ENCODE measurements at regions not wholly inside any gene's neighbourhood (a gene's known extent, or its start where the extent isn't known, plus 50 kb on each side); places are given as distances from the start of the nearest gene placed in this dataset.

DNA sequence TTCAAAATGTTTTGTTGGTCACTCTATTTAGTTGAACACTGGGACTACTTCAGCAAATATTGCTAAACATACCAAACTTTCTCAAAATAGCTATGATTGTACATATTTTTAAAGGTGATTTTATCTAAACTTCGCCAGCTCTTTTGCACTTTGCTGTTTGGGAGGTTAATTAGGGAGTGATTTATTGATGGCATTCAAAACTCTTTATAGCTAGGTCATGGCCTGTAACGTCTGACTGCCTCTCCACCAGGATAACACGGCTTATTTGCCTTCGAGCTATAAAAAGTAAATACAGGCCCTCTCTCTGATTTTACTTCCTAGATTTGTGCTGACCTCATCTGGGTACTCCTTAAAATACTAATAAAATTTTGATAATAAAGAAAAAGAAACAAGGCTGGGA, 931.9 kb downstream of the DCDC2C start:
- in situ Hi-C loops (cut with MboI; ENCODE audit: low pct_unique_long_range_greater_than_20kb, low sequenced_read_pairs, unreplicated experiment) = no loop called here
- TF ChIP-seq, protein P1, sequence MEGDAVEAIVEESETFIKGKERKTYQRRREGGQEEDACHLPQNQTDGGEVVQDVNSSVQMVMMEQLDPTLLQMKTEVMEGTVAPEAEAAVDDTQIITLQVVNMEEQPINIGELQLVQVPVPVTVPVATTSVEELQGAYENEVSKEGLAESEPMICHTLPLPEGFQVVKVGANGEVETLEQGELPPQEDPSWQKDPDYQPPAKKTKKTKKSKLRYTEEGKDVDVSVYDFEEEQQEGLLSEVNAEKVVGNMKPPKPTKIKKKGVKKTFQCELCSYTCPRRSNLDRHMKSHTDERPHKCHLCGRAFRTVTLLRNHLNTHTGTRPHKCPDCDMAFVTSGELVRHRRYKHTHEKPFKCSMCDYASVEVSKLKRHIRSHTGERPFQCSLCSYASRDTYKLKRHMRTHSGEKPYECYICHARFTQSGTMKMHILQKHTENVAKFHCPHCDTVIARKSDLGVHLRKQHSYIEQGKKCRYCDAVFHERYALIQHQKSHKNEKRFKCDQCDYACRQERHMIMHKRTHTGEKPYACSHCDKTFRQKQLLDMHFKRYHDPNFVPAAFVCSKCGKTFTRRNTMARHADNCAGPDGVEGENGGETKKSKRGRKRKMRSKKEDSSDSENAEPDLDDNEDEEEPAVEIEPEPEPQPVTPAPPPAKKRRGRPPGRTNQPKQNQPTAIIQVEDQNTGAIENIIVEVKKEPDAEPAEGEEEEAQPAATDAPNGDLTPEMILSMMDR (IDR thresholded peaks at IDR 0.05; ENCODE audit: extremely low read depth, insufficient read depth, missing control alignments) = no peak
- no peak for DNase-seq (ENCODE audit: low spot score)

DNA sequence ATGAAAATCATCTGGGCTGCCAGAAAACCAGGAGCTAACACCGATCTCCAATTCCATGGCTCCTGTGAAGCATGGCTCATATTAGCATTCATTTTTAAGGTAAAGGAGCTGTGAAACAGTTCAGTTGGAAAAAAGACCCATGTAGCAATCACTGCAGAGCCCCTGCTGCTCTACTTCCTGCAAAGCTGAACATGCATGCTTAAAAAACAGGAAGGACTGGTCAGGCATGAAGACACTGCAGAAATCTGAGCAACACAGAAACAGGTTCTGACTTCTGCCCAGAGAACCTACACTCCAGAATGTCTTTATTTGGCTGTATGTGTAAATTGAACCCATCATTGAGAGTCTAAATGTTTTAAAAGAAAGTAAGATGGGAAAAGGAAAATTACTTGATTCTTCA, 950.6 kb downstream of the DCDC2C start:
- no peak for DNase-seq (ENCODE audit: low spot score)
- in situ Hi-C loops (cut with MboI; ENCODE audit: low pct_unique_long_range_greater_than_20kb, low sequenced_read_pairs, unreplicated experiment) = no loop called here
- TF ChIP-seq, protein P1 (IDR thresholded peaks at IDR 0.05; ENCODE audit: extremely low read depth, insufficient read depth, missing control alignments) = no peak

DNA sequence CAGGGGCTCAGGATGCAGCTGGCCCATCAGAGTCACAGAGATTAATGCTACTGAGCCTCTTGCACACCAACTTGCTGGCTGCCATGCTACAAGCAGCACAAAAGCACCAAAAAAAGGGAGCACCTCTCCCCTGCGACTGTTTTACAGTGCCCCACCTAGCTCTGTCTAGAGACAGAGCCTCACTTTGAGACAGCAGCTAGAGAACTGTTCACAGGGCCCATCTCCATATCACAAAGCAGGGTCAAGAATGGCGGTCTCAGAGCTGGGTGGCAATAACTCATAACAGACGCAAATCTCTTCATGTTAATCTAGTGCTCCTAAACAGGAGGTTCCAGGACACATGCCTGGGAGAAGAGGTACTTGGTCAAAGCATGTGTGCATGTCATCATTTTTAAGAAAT, 953.0 kb downstream of the DCDC2C start:
- TF ChIP-seq, protein P1 (IDR thresholded peaks at IDR 0.05; ENCODE audit: extremely low read depth, insufficient read depth, missing control alignments) = no peak
- in situ Hi-C loops (cut with MboI; ENCODE audit: low pct_unique_long_range_greater_than_20kb, low sequenced_read_pairs, unreplicated experiment) = no loop called here
- DNase-seq (ENCODE audit: low spot score) = no peak

DNA sequence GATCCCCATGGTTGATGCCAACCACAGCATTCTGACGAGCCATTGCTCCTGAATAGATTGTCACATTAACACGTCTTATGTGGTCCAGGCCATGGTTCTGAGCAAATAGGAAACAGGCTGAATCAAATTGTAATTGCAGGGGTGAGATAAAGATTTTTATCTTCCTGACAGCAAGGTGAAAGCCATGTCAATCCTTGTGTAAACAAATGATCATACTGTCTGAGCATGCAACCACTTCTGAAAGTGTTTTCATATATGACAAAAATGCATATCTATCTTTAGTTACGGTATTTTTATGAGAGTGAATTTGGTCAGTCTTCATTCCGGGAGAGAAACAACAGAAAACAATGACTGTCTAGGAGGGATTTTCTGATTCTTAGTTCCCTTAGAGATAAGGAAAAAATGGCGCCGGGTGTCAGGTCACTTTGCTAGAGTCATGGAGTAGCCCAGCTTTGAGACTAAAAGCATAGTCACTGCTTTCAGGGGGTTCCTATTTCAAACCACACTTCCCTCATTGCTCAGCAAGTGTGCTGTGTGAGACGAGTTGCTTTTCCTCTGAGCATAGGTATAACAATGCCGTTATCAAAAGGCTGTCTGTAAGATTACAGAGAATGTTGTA, 958.9 kb downstream of the DCDC2C start:
- in situ Hi-C loops (cut with MboI; ENCODE audit: low pct_unique_long_range_greater_than_20kb, low sequenced_read_pairs, unreplicated experiment) = no loop called here
- DNase-seq (ENCODE audit: low spot score) = no peak
- TF ChIP-seq, protein P1 (IDR thresholded peaks at IDR 0.05; ENCODE audit: extremely low read depth, insufficient read depth, missing control alignments) = no peak

DNA sequence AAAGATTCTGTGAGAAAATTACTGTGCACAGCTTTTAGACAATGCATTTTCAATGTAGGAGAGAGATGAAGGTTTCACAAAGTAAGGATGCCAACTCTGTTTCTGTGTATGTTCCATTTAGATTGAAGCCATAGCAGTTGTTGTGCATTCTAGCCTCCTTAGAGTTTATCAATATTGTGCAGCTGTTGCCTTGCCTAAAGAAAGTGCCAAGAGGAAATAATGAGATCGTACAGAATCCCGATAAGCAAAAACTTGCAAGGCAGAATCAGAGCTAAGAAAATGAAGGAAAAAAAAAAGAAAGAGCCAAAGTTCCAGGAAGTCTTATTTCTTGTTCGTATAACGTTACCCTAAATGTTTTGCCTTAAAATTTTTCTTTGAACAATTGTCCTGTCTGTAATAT, 965.0 kb downstream of the DCDC2C start:
- in situ Hi-C loops (cut with MboI; ENCODE audit: low pct_unique_long_range_greater_than_20kb, low sequenced_read_pairs, unreplicated experiment) = no loop called here
- DNase-seq (ENCODE audit: low spot score) = no peak
- TF ChIP-seq, protein P1 (IDR thresholded peaks at IDR 0.05; ENCODE audit: extremely low read depth, insufficient read depth, missing control alignments) = no peak

DNA sequence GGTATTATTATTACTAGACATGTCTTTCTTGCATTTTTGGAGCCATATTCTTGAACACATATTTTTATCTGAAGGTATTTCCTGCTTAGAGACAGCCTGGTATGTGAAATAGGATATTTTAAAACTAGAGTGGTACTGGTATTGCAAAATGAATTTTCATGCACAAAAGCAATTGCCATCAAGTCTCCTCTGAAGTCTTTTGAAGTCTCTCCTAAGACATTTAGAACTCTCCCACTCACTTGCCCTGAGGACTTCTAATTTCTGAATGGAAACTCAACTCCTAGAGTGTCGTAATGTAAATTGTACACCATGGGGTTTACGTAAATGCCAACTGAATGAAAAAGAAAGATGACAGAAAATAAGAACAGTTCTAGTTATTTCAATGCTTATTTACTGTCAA, 967.0 kb downstream of the DCDC2C start:
- in situ Hi-C loops (cut with MboI; ENCODE audit: low pct_unique_long_range_greater_than_20kb, low sequenced_read_pairs, unreplicated experiment) = no loop called here
- TF ChIP-seq, protein P1 (IDR thresholded peaks at IDR 0.05; ENCODE audit: extremely low read depth, insufficient read depth, missing control alignments) = no peak
- no peak for DNase-seq (ENCODE audit: low spot score)
